ENCODE measurements at regions not wholly inside any gene's neighbourhood (a gene's known extent, or its start where the extent isn't known, plus 50 kb on each side); places are given as distances from the start of the nearest gene placed in this dataset.

DNA sequence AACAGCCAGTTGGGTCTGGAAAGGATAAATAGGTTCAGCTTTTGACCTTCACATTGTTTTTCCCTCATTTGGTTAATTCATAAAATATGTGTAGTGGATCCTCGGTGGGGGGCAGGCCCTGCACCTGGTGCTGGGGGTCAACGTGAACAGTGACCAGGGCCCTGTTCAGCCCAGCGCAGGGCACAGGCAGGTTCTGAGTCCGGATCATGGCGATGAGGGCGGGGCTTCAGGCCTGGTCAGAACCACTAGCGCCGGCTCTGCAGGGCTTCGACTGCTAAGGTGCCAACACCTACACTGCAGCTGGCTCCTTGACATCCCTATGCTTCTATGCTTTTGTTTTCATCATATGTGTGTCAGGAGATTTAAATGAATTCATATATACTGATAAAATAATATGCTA lies 177.7 kb downstream of the CXCL12 start:
- DNase-seq (ENCODE audit: extremely low read depth, low read depth) = no peak
- TF ChIP-seq, protein P1, sequence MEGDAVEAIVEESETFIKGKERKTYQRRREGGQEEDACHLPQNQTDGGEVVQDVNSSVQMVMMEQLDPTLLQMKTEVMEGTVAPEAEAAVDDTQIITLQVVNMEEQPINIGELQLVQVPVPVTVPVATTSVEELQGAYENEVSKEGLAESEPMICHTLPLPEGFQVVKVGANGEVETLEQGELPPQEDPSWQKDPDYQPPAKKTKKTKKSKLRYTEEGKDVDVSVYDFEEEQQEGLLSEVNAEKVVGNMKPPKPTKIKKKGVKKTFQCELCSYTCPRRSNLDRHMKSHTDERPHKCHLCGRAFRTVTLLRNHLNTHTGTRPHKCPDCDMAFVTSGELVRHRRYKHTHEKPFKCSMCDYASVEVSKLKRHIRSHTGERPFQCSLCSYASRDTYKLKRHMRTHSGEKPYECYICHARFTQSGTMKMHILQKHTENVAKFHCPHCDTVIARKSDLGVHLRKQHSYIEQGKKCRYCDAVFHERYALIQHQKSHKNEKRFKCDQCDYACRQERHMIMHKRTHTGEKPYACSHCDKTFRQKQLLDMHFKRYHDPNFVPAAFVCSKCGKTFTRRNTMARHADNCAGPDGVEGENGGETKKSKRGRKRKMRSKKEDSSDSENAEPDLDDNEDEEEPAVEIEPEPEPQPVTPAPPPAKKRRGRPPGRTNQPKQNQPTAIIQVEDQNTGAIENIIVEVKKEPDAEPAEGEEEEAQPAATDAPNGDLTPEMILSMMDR (IDR thresholded peaks at IDR 0.05; ENCODE audit: low read depth, low read length) = no peak

DNA sequence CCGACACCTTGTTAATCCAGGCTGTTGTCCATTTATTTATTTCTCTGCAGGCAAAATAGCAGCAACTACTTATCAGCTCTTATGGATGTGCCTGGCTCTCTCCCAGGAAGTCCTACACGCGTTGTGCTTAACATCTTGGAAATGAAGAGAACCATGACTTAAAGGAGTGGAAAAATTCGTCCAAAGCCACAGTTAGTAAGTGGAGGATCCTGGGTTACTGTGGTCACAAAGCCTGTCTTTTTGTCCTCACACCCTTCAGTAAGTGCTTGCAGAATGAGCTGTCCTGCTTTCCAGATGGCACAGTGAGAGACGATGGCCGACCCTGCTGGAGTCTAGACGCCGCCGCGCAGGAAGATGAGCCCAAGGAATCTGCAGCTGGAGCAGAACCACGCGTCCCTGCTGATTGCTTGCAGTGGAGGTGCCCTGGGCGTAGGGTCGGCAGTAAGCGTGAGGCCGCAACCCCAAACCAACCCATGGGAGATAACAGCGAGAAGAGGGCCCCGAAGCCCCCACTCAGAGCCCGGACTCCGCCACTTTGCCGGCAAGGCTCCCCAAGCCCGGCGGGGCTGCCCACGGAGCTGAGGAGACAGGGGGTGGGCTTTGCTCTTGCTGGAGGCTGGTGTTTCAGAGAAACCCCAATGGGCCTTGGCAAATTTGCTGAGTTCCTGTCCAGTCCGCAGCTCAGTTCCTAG lies 178.6 kb downstream of the CXCL12 start:
- DNase-seq (ENCODE audit: extremely low read depth, low read depth) = no peak
- TF ChIP-seq, protein P1 (IDR thresholded peaks at IDR 0.05; ENCODE audit: low read depth, low read length) = no peak

DNA sequence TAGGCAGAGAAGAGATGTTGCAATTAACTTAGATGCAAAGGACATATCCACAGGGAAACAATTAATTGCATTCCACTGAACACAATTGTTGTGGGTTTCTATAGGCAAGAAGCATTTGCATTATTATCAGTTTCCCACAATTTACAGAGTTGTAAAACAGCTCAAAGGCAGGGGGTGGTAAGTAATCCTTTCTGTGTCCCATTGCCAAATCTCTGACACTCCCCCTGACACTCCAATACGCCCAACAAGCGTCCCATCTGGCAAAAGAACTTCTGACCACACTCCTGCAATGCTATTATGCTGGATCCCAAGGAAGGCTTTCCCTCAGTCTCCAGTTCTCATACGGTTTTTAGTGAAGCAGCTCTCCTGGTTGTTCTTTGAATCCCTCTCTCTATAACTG lies 179.8 kb downstream of the CXCL12 start:
- DNase-seq (ENCODE audit: extremely low read depth, low read depth) = no peak
- TF ChIP-seq, protein P1 (IDR thresholded peaks at IDR 0.05; ENCODE audit: low read depth, low read length) = no peak

GRCh38 chr10:44203535-44203934 lies 181.4 kb downstream of the CXCL12 start:
- DNase-seq (ENCODE audit: extremely low read depth, low read depth) = no peak
- TF ChIP-seq, protein P1 (IDR thresholded peaks at IDR 0.05; ENCODE audit: low read depth, low read length) = no peak

GRCh38 chr10:44202952-44203351 lies 181.9 kb downstream of the CXCL12 start:
- TF ChIP-seq, protein P1 (IDR thresholded peaks at IDR 0.05; ENCODE audit: low read depth, low read length) = no peak
- DNase-seq (ENCODE audit: extremely low read depth, low read depth) = no peak

DNA sequence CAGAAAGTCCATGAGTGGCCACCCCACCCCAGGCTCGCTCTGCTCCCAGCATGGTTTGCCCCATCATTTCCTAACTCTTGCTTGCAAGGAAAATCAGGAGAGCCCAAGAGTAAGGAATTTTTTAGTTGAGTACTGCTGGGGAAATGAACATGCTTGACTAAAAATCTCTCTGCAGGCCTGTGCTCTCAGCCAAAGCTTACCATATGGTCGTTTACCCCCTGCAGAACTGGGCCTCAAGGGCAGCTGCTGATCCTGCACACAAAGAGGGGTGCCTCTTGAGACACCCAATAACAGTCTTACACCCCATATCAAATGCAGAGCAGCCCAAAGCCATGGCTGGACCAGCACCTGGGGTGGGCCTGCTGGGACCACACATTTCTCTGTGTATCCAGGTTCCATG lies 183.2 kb downstream of the CXCL12 start:
- TF ChIP-seq, protein P1 (IDR thresholded peaks at IDR 0.05; ENCODE audit: low read depth, low read length) = no peak
- no peak for DNase-seq (ENCODE audit: extremely low read depth, low read depth)

DNA sequence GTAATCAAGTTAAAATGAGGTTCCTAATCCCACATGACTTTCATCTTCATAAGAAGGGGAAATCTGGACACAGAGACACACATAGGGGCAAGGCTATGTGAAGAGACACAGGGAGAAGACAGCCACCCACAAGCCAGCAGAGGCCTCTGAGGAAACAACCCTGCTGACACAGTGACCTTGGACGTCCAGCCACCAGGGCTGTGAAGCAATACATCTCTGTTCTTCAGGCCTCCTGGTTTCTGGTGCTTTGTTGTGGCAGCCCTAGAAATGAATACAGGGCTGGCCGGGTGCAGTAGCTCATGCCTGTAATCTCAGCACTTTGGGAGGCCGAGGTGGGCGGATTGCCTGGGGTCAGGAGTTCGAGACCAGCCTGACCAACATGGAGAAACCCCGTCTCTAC lies 183.9 kb downstream of the CXCL12 start:
- no peak for DNase-seq (ENCODE audit: extremely low read depth, low read depth)
- TF ChIP-seq, protein P1 (IDR thresholded peaks at IDR 0.05; ENCODE audit: low read depth, low read length) = no peak
